ENCODE measurements at regions not wholly inside any gene's neighbourhood (a gene's known extent, or its start where the extent isn't known, plus 50 kb on each side); places are given as distances from the start of the nearest gene placed in this dataset.
"Not testable (repeated sequence)": the region's sequence is repeated elsewhere in the genome, so short reads cannot be mapped to it uniquely, and the experiment has no call there.

DNA sequence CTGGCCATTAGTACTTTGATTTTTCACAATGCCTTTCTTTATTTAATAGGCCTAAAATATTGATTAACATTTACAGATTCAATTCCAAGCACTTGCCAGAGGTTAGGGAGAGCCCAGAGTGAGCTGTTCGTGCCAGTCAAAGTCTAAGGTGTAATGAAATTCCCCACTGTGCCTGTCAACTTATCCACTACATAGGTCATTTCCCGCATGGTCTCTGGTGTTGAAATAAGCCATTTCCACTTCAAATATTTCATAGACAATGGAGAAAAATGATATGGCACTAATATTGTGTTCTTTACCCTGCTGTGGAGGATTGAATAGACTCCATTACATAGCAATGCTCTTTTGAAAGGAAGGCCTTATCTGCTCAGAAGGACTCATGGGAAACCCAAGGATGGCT is 978.1 kb upstream of the CELF2 start:
- DNase-seq: no peak

DNA sequence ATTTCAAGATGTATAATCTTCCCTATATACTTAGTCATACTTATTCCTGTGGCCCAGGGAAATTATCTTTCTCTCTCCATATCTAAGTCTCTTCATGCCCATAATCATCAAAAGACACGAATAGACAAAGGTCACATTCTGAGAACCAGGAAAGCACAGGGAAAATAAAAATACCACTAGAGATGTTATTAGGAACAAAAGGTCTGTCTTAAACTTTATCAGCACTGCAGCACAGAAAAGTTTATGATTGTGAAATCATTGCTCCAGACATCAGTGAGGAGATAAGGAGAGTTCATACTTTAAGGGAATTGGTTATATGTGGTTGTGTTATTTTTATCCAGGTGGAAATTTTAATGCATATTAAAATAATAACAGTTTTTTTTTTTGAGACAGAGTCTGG is 974.6 kb upstream of the CELF2 start:
- no peak for DNase-seq

DNA sequence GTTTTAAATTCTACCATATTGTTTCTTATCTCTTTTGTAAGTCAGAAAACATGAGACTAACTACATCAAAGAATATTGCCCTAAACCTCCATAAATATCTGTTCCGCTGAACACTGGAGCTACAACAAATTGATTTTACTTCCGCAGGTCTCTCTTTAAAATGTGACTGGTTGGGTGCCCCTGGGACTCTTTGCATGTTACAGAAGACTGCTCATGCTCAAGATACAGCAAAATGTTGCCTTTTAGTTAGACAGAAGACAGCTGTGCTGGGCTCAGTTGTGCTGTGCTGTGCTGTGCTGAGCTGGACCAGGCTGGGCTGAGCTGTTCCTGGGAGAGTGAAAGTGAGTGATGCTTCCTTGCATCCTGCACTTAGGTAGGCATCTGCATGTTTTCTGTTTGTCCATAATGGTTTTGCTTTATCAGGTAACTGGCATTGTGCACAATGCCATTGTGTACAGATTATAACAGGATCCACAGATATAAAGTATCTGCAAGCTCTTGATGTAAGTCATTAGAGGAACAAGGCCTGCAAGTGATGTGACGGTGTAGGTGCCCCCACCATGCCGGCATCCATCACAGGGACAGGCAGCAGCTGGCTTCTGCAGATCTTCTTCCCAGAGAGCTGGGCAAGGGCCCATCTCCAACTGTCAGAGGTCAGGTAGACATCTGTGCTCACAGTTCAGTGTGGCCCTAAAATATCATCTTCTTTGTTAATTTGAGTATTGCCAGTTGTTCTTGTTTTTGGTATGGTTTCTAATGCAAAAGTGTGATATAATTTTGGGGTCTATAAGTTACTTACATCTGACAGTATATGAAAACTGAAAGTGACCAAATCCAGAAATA is 972.5 kb upstream of the CELF2 start:
- DNase-seq: no peak

DNA sequence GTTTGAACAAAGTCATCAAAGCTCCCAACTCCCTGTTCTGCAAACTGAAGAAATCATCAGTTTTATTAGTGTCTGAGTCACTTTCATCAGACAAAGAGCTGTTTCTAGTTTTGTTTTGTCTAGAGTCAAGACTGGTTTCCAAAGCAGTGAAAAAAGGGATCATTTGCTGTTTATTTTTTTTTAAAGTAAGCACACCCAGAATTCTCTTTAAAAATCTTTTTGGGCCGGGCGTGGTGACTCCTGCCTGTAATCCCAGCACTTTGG is 972.0 kb upstream of the CELF2 start:
- no peak for DNase-seq

DNA sequence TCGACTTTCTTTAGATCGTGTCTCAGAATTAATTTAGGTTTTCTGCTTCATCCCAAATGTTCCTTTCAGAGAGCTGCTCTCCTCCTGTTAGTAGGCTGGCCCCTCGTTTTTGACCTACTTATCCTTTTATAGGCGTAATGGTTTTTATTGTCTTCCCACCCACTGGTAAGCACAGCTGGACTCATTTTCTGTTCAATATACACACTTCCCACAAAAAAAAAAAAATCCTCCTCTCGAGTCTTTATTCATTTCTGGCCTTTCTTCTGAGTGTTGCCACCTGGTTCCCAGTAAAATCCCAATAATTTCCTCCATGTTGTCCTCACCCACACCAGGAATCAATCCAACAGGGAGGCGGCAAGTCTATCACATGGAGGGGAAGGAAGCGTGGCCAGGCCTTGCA is 970.2 kb upstream of the CELF2 start:
- DNase-seq: no peak

DNA sequence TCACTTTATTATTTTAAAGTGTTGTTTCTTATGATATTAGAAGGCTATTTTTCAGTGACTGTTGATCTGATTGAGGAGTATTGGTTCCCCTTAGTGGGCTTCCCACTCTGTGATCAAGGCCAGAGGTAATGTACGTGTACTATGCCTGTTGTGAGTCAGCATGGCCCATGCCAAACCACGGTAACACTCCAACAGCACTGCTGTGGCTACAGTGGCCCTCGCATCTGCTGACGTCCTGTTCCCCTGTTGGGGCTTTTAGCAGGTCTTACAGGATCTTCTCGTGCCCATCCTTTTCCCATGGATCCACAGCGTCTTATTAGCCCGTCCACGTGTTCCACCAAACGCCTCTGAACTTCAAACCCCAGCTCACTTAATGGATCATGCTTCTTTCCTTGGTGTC is 964.6 kb upstream of the CELF2 start:
- DNase-seq: no peak

DNA sequence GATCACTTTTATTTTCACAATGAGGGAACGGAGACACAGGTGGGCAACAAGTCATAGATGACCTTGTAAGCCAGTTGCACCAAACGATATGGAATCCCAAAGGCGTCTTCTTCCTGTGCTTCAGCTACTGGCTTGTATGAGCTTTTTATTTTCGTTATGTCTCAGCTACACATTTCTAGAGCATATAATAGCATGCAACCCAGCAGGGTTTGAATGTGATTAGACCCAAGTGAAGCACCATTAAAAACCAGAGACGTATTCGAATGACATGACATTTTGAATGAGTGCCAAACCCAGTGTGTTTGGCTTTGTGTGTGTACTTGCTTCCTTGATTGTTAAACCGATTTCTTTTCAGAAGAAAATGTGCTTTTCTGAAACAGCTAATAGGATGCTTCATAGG is 963.2 kb upstream of the CELF2 start:
- no peak for DNase-seq

DNA sequence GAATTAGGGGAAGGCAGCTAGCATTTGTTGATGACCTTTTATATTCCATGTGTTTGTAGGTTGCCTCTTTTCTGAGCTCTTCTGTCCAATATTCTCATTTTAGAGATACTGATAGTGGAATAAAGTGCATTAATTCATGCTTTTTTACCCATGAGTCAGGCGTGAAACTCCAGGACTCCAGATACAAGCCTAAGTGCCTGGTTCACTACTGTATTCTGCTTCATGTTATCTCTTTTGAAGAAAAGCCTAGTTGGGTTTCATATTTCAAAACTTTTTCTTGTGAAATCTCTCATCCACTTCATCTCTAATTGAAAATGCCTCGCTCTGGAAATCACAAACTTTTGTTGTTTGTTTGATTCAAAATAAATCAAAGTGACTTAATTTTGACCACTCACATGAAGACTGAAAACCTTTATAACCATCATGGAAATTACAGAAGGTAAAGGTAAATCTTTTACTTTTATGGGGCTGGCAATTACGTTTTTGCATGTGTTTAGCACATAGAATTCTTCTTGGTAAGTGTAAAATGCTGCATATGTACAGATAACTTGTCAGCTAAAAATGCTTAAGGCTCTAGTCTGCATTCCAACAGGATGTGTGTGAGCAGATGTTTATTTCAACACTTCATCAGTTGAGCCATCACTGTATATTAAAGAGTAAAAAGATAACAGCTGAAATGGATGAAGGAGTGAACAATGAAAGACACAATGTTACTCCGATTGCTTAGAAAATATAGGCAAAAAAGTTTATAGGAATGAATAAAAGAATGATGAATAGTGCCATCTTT is 961.8 kb upstream of the CELF2 start:
- no peak for DNase-seq

DNA sequence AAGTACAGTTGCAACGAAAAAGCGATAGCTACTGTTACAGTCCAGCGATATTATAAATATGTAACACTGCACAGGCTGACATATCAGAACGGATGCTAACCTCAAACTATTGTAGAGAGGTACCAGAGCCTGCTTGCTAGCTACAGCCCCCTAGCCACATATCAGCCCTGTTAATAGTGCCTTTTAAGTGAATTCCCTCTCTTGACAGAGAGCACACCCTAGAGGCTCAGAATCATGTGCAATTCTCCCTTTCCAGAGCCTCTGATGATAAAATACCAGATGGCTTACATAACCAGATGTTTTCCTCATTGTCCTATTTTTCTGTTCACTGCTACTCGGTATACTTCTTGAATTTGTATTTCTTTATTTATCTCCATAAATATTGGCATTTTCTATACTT is 960.7 kb upstream of the CELF2 start:
- DNase-seq: no peak

DNA sequence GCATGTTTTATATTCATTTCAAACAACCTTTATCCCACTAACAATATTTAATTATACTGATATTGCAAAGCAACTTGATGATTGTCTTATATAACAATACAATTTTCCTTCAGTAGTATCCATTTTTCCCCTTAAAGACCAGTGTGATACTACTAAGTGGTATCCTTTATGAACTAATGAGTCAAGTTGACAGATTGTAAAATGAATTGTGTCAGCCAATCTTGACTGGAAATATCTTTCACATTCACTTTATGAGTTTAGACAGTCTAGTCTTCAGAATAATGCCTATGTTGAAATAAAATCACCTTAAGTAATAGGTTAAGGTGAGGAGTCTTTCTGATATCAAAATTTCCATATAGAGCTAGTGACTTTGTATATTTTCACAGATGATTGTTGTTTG is 950.0 kb upstream of the CELF2 start:
- DNase-seq: no peak

DNA sequence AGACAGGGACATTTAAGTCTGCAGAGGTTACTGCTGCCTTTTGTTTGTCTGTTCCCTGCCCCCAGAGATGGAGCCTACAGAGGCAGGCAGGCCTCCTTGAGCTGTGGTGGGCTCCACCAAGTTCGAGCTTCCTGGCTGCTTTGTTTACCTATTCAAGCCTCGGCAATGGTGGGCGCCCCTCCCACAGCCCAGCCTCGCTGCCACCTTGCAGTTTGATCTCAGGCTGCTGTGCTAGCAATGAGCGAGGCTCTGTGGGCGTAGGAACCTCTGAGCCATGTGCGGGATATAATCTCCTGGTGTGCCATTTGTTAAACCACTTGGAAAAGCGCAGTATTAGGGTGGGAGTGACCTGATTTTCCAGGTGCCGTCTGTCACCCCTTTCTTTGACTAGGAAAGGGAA is 942.8 kb upstream of the CELF2 start:
- DNase-seq: not testable (repeated sequence)

DNA sequence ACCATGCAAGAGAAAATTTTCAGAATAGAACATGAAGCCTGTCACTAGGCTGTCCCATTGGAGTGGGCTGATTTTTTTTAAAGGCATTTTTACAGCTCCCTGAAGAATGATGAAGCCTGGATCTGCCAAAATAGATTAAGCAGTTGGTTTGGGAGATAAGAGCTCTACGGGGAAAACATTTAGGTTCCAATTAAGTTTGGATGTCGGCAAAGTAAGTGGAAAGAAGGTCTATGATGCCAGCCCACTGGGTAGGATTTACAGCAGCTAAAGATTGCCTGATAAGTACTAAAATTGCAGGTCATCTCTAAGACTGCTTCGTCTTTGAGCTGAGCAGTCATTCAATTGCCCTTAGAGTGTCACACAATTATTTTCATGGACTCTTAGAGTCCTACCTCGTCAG is 939.2 kb upstream of the CELF2 start:
- DNase-seq: no peak

DNA sequence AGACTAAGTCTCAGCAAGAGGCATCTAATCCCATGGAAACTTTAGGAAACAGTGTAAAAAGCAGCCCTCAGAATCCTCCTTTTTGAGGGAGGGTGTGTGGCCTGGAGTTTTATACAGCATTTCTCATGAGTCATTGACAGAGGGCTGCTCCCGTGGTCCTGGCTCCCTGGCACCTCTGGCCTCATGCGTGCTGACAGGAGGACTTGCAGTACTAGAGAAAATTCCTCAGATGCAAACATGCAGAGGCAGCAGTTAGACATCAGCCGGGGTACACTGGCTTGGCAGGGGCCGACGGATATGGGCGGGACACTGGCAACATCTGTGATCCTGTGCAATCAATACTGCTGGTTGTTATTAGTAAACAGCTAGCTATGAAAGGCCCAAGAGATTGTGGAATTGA is 925.1 kb upstream of the CELF2 start:
- no peak for DNase-seq

DNA sequence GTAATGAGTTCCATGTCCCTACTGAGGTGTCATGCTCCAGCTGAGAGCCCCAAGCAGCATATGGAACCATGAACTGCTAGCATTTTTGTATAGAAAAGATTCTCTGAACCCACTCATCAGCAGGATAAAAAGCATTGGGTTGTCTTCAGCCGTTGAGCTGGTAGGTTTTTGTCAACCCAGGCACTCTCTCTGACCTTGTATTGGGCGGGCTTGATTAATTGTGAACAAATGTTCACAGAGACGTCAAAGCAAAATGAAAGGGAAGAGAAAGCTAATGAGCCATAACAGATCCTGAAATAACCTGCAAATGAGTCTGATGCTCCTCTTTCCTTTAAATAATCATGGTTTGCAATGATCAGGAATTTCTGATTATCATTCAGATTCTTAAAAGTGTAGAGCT is 924.7 kb upstream of the CELF2 start:
- DNase-seq: no peak

DNA sequence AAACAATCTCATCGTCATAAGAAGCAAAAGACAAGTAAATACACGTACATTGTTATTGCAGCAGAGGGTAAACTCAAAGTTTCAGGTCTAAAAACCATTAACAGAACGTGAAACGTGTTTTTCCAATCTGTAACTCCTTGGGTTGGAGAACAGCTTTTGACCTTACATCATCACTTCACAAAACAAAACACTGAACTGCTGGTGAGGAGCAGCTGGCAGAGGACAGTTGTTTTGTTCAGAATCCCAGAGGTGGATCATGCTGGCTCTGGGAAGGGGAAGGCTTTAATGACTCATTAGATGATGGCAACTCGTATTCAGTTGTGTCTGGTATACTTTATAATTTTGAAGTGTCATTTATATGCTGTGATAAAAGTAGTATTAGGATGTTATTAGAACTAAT is 923.0 kb upstream of the CELF2 start:
- DNase-seq: no peak

DNA sequence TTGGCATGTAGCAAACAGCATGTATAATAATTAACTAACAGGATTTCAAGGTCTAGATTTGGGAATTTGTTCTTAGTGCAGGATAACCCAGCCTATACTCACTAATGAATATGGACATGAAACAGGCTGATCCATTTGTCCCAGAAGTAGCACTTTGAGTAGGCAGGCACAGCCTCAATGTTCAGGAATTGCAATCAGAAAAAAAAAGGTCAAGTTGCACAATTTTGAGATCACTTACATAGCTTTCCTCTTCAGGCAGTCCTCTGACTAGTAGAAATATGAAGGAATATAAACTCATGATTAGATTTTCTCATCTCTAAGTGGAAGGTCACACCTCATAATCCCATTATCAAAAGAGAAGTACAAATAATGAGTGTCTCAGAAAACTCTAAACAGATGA is 921.4 kb upstream of the CELF2 start:
- no peak for DNase-seq

DNA sequence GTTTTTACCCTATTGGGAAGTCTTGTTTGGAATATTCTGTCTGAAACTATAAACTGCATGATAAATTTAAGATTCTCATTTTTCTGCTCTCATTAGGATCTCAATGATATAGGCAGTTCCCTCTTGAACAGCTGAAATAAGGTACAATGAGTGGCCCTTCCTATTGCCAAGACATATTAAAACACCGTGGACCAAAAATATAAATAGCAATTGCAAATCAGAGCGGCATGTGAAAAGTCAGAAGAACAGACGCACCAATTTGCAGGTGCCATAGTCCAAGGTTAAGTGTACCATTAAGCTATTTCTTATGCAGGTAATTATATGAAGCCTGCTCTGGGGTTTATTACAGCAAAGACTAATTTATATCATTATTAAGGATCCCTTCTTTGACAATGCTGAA is 920.8 kb upstream of the CELF2 start:
- DNase-seq: no peak

DNA sequence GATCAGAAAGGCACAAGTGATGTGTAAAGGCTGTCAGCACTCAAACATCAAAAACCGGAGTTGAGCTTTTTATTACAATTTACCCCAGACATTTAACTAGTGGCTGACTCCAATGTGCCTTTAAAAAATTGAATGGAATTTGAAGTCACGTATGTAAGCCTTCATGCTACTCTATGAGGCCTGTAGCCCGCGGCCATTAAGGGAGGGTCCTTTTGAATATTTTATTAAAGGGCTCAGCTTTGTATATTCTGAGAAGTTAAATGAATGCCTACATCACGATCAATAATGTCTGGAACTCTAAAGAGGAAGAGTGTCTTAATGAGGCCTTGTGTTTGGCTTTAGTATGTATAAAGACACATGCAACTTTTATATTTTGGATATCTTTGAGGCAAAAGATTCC is 916.6 kb upstream of the CELF2 start:
- DNase-seq: no peak

DNA sequence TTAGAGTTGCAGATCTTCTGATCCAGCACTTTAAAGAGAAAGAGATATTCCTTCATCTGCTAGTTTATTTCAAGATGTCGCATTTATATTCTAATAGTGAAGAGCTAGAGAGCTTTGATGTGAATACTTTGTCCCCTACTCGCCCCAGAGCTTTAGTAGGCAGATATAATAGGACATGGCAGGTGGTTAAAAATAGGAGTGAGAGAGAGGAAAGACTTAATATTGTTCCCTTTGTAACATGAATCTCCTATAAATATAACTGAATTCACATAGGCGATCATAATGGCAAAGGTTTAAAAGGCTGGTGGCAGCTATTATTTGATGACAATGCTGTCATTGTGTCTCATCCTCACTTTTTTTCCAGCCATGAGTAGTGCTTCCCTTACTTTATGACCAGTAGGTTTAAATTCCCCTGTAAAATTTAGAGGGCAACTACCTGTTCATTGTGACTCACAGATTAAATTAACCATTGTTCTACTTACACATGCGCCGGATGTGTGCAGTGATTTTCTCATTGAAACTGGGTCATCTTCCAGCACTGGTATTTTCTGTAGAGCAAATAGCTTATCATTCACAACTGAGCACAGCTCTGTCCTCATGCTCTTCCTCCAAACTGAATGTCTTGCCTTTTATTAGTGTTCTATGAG is 906.7 kb upstream of the CELF2 start:
- DNase-seq: no peak

DNA sequence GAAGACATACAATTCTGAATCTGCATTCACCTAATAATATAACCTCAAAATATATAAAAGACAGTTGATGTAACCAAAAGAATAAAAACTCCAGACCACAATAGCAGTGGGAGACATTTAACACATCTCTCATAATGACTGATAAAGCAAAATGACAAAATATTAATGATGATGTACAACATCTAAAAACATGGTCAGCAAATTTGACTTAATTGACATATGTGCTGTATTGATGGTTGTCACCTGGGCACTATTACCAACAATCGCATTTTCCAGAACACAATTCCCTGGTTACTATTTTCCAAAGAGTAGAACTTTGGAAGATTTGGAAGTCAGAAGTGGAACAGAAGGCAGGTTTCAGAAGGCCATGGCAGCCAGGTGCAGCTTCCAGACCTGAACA is 899.5 kb upstream of the CELF2 start:
- DNase-seq: no peak

DNA sequence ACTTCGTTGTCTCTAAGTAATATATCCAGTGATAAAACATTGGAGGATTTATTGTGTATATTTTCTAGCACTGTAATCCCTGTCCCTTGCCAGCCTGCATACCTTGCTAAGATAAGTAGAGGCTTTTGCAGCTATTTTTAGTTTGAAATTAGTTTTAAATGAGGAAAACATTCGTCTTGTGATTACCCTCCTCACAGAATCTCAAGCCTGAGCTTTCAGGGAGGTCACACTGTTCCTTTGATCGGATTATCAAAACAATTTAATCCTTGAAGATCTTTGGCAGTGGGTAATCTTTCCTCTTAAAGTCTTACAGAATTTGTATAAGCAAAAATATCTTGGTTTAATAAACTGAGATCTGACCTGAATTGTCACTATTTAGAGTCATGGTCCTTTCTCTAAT is 897.0 kb upstream of the CELF2 start:
- DNase-seq: no peak

DNA sequence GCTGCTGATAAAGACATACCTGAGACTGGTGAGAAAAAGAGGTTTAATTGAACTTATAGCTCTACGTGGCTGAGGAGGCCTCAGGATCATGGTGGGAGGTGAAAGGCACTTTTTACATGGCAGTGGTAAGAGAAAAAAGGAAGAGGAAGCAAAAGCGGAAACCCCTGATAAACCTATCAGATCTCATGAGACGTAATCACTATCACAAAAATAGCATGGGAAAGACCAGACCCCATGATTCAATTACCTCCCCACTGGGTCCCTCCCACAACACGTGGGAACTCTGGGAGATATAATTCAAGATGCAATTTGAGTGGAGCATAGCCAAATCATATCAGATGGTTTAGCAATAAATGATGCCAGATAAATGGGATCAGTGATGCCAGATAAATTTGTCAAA is 892.0 kb upstream of the CELF2 start:
- DNase-seq: no peak

DNA sequence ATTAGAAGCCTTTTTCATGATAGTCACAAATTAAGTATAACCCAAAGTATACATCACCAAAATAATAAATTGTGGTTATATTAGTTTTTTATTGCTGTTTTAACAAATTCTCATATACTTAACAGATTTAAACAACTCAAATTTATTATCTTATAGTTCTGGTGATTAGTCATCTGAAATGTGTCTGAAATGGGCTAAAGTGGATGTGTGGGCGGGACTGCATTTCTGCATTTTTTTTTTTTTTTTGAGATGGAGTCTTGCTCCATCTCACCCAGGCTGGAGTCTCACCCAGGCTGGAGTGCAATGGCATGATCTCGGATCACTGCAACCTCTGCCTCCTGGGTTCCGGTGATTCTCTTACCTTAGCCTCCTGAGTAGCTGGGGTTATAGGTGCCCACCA is 891.5 kb upstream of the CELF2 start:
- no peak for DNase-seq

DNA sequence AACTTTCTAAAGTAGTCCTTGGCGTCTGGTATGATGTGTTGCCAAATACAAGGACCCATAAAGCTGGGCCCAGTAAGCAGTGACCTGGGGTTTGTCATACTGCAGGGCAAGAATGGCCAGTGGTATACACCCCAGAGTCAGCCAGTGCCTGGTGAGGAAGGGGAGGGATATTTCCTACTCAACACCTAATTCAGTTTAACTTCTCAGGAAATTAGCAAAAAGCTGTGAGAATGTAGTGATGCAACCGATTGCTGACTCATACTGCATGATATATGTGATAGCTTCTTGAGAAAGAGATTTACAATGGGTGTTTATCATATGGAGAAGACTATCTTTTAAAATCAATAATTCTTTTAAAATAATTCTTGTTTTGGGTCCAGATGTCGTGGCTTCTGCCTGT is 889.3 kb upstream of the CELF2 start:
- no peak for DNase-seq

DNA sequence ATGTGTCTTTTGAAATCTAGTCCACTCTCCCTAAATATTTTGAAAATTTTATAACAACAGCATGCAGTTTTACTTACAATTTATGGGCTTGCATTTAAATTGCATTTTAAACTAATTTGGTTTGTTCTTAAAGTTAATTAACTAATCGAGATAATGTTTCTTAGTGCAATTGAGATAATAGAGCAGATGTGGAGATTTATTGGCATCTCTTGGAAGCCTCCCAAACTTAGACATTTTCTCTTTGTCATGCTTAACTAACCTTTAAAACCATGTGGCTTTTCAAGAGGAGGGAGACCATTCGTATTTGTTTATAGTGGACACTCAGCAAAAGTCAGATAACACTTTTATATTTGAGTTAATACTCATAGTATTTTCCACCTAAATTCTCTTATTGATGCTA is 887.0 kb upstream of the CELF2 start:
- no peak for DNase-seq
